ENCODE measurements at regions not wholly inside any gene's neighbourhood (a gene's known extent, or its start where the extent isn't known, plus 50 kb on each side); places are given as distances from the start of the nearest gene placed in this dataset.
A peak's percentile ranks its signal among the peaks of the same experiment; 100 is the strongest.
"Not testable (repeated sequence)": the region's sequence is repeated elsewhere in the genome, so short reads cannot be mapped to it uniquely, and the experiment has no call there.

DNA sequence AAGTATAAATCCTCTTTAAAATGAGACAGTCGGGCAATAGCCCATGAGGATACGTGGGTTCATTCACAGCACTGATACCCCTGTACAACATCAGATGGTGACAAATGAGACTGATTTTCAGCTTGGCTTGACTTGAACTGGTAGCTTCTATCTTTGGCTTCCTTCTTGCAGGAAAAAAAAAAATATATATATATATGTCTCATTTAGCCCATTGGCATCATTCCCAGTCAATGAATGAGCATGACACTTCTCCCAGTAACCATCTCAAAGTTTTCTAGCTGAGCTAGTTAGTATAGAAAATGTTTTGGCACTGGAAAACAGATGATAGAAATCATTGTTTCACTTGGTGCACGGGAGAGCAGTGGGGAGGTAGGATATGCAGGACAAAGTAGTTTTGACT is 222.5 kb upstream of the TAS2R1 start:
- DNase-seq: no peak

DNA sequence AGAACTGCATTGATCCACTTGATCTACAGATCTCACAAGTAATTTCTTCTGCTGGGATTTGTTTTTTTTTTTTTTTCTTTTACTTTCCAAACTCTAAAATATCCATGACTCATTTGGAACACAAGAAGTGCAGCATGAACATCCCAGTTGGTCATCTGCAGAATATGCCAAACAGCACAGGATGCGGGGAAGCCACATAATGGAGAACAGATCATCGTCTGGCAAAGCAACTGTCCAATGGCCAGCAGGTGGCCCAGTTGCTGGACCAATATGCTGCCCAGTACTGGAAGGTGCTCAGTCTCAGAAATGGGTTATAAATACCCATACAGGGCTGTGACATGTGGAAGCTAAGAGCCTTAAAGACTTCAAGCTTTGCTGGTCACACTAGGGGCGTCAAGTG is 221.3 kb upstream of the TAS2R1 start:
- no peak for DNase-seq

DNA sequence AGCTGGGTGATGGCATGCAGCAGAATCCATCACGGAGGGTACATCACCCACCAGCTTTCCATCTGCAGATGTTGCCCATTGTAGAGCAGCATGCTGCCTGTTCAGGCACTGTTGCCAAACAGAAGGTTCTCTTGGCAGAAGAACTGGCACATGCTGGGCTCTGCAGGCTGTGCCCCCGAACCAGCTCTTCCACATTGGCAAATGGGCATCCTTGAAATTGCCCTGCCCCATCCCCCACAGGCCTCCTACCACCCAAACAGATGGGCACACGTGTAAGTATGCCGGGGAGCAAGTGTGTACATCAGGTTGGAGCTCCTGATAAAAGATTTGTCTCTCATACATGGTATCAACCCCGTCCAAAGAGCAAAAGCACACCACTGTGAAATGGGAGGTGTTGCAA is 220.3 kb upstream of the TAS2R1 start:
- DNase-seq: no peak

DNA sequence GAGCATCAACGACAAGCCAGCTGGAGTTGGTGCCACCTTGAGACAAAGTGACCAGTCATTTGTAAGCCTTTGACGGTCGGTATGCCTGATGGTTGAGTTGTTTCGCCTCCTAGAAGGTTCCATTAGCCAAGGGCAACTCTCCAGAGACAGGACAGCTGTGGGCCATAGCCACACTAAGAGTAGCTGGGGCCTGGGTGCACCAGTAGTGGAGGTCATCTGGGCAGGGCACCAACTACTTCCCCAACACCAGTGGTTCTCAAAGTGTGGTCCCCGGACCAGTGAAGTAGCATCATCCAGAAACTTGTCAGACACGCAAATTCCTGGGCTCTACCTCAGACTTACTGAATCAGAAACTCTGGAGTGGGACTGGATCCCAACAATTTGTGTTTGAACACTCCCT is 217.5 kb upstream of the TAS2R1 start:
- DNase-seq: no peak

DNA sequence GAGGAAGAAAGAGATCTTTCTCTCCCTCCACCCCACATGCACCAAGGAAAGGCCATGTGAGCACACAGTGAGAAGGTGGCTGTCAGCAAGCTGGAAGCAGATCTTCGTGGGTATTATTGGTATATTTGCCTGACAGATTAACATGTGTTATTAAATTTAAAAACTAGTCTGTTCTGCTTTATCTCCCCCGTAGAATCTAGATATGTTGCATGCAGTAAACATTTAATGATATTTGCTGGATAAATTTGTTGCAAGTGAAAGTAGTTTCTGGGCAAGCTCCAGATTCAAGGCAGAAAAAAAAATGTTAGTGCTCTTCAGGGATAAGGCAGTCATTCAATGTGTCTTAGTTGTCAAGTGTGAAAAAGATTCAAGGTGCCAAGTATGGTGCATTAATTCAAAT is 215.0 kb upstream of the TAS2R1 start:
- no peak for DNase-seq

DNA sequence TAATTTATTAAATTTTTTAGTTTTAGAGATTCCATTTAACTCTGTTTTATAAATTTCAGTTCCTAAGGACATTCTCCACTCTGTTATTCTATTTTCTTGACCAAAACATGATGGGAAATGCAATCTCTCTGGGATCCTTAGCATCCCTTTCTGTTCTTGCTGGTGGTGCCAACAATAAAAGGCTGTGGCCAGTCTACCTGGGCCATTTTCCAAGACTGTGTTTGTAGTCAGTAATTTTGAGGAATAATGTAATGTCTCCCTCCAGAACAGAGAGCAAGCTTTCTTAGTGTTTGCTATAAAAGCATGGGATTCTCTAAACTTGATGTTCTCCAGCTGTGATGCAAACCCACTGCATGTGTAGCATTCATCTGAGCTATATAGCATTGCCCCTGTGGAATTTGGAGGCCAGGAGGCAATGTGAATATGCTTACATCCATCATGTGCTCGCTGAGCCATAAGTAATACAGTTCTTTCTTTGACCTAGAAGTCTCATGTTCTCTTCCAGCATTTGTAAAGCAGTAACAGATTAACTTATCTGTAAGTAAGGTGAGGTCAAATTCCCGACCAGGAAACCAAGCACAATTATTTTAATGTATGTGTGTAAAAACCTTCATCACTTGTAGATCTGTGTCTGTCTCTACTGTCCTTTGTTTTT is 211.5 kb upstream of the TAS2R1 start:
- no peak for DNase-seq

DNA sequence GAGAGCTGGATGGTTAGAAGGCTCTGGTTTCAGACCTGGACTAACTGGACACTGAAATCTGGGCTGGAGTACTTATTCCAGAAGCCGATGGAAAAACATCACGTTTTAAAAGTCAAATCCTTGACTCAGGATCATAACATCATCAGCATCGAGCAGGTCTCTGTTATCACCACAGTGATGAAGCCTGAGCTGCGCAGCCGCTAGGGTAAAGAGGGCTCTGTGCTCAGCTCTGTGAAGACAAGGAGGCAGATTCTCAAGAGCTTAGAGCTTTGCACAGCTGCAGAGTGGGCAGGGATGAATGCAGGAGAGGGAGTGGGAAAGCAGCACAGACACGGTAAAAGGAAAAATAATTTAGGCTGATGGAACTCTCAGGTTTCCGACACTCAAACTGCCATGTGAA is 208.8 kb upstream of the TAS2R1 start:
- no peak for DNase-seq

DNA sequence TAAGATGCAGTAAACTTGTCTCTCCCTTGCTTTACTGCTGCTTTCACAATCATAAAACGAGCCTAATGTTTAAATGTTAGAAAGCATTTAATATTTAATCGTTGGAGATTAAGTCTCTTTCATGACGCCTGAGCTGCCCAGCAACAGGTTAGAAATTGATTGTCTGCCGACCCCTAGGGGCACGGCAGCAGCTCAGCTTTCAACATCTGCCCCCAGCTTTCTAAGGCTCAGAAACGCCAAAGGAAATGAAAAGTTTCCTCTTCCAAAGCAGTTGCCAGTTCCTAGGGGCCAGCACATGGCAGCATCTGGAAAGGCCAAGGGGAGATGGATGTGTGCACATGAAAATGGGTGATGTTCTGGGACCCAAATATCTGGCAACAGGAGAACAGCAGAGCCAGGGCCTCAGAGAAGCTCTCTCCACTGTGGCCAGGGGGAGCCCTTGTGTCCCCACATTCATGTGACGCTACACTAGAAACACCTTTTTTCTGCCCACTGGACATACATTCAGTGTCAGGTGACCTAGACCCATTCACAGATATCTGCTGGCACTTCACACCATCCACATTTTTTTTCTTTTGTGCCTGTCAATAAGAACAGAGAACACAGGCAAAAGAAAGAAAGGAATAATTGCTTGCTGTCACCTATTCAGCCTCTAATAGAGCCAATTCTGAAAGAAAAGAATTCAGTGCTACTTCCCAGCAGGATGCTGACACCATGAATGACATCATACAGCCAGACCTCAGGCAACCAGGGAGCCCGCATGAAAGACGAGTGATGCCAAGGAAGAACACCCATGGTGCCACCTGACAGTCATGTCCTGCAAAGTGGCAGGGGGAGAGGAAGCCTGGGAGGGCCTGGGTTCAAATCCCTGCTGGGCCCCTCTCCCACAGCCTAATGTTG is 205.0 kb upstream of the TAS2R1 start:
- peak; percentile 9 to 17 for DNase-seq

DNA sequence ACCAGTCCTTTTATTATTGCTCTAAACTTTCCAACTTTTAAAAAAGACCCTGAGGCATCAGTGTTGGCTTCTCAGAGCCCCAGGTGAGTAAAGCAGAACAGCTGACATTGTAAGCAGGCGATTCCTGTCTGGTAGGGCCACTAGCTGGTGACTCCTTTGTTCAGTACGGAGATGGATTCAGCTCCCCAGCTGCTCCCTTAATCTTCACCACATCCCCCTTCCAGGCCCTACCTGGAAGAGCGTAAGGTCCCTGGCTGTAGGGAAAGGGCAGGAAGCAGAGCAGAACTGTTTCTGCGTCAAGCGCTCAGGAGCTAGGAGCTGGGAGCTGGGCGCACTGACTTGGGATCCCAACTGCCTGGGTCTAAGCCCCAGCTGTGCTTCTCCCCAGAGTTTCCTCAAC is 203.7 kb upstream of the TAS2R1 start:
- DNase-seq: no peak

DNA sequence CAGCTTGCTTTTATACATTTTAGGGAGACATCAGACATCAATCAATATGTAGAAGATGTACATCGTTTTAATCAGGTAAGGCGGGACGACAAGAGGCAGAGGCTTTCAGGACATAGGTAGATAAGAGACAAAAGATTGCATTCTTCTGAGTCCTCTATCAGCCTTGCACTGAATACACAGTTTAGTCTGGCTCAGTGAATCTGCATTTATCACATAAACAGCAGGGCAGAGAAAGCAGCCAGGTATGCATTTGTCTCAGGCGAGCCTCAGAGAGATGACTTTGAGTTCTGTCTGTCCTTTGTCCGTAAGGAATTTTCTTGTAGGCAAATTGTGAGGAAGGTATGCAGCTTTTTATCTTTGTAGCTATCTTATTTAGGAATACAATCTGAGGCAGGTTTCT is 202.8 kb upstream of the TAS2R1 start:
- DNase-seq: no peak

DNA sequence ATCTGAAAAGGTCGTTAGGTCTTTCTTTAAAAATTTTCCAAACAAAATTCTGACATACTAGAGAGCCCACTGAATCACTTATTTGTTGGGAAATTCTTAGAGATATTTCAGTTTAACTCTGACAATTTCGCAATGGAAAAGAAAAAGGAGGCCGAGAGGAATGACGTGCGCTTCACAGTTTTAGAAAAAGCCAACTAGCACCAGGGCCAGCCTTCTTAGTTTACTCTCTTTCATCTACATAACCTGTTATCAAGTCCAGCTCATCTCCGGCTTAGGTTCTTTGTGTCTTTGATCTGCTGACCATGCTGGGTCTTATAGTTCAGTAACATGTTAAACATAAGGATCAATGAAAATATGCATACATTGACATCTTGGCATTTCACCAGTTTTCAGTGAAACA is 201.7 kb upstream of the TAS2R1 start:
- DNase-seq: peak in 1 of 2 donors; percentile 7

DNA sequence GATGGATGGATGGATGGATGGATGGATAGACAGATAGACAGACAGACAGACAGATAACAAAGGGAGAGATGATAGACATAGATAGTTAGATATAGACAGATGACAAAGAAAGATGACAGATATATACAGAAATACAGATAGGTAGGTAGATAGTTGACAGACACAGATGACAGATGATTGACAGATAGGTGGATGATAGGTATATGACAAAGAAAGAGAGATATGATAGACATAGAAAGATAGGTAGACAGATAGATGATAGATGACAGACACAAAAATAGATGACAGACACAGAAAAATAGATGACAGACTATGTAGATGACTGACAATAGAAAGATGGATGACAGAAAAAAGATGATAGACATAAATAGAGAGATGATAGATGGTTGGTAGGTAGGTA is 200.0 kb upstream of the TAS2R1 start:
- no peak for DNase-seq

DNA sequence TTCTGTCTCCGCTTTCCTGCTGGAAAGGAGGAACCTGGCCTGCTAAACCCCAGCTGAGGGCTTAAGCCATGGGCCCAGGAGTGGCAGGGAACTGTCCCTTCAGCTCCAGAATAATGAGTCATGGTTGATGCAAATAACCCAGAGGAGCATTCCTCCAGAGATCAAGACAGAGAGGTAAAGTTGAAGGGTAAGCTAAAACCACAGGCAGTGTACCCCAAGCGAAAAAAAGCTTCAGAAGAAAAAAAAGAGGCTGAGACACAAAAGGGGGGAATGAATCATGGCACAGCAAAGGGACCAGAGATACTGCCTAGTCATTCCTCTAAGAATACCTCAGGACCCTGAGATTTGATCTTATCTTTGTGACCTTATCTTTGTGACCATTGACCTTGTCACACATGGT is 199.5 kb upstream of the TAS2R1 start:
- no peak for DNase-seq

DNA sequence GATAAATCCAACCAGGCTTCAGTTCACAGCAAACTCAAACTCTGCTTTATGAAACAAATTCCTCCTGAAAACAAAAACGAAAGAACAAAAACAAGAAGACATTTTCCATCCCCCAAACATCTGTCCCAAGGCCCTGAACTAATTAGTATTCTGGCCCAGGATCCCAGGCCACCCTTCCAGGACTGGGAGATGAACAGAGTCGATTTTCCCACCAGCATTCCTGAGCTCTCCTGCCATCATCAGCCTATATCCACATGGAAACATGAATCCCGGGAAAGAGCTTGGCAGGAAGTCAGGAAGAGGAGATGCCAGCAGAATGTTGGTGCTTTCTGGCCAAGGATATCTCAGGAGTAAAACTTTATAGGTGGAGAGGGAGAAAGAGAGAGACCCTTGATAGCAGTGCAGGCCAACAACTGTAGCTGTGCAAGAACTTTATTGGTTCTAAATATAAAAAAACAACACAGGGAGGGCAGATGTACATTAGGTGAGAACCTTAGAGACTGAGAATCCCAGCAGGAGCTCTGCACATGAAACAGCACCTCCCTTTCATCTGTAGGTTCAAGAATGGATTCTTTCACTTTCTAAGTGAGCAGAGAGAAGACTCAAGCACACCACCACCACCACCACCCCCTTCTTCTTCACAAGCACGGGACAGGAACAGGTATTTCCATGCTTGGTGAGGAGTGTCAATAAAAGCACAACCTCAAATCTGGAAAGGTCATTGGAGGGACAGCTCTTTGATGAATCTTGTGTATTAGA is 190.7 kb upstream of the TAS2R1 start:
- no peak for DNase-seq

DNA sequence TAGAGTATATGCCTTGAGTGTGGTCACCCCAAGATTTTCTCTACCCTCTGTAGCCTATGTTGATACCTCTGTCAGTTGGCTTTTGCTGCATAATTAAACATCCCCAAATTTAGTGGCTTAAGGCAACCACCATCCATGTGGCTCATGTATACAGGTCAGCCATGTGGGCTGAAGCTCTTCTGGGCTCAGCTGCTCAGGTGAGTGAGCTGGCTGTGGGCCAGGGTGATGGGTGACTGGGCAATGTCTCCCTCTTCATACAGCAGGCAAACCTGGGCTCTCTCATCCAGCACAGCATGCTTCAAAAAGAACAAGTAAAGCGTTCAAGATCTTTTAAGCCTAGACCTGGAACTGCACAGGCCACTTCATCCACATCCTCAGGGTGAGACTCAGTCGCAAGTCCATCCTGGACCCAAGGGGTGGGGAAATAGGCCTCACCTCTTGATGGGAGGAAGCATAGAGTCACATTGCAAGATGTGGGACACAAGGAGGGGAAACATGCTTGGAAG is 188.2 kb upstream of the TAS2R1 start:
- no peak for DNase-seq

DNA sequence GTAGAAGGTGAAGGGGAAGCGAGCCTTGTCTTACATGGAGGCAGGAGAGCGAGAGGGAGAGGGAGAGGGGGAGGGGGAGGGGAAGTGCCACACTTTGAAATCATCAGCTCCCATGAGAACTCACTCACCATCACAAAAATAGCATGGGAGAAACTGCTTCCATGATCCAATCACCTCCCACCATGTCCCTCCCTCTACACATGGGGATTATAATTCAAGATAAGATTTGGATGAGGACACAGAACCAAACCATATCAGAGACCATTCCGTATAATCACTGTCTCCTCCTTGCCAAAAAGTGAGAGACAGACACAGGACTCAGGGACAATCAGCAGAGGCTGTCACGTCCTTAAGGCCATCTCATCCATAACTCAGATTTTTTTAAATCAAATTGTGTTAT is 187.7 kb upstream of the TAS2R1 start:
- no peak for DNase-seq

DNA sequence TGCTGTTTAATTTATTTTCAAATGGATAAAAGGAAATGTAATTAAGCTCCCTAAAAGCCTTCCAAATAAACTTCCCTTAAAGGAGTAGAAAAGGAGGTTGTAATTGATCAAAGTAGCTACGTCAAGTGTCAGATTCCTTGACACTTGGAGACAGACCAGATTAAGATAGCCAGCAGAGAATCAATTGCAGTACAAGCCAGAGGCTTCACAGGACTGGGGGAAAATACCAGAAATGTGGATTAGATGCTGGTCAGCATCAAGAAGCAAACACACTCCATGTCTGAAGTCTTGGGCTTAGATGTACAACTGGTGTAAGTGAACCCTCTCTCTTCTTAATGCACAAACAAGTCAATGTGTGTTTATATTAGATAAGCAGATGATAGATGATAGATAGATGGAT is 184.9 kb upstream of the TAS2R1 start:
- no peak for DNase-seq

DNA sequence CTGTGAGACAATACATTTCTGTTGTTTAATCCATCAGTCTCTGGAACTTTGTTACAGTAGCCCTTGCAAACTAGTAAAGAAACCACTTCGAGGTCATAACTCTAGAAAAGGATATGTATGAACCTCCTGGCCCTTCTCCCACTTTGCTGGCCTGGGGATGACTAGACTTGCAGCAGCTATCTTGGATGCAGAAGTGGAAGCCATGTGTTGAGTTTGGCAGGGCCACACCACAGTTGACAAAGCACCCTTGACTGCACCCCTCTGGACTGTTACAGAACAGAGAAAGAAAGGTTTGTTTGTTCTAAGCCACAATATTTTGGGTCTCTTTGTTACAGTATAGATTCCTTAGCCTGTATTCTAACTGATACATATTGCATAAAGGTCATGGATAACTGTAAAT is 183.2 kb upstream of the TAS2R1 start:
- no peak for DNase-seq

DNA sequence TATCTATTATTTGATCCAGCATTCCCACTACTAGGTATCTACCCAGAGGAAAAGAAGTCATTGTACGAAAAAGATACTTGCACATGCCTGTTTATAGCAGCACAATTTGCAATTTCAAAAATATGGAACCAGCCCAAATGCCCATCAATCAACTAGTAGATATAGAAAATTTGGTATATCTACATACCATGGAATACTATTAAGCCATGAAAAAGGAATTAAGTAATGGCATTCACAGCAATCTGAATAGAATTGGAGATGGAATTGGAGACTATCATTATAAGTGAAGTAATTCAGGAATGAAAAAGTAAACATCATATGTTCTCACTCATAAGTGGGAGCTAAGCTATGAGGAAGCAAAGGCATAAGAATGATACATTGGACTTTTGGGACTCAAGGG is 177.2 kb upstream of the TAS2R1 start:
- DNase-seq: not testable (repeated sequence)

DNA sequence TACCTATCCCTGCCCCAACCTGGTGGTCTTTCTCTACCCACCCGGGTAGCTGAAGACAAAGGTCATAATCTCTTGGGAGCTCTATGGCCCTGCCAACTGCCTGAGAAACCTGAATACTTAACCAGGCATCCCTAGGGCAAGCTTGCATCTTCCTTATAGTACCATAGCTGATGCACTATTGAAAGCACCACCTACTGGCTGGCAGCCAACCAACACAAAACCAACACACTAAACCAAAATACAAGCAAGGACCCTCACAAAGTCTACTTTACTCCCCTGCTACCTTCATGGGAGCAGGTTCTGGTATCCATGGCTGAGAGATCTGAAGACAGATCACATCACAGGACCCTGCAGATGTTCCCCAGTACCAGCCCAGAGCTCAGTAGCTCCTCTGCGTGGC is 171.8 kb upstream of the TAS2R1 start:
- no peak for DNase-seq

DNA sequence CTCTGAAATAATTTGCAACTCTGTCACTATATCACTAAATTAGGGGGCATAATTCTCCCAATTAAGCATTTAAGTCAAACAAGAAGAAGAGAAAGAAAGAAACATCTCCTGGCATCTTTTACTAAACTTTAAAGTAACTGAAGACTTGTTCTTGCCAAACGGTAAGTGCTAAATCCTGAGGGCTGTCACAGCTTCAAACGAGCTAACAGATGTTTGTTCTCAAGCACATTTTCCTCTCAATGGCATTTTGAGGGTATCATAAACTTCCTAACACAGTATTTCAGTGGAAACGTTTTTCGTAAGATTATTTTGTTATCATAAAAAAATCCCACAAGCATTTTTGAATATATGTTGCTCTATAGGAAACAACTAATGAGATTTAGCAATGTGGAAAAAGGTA is 169.5 kb upstream of the TAS2R1 start:
- DNase-seq: peak; percentile 48 to 56

DNA sequence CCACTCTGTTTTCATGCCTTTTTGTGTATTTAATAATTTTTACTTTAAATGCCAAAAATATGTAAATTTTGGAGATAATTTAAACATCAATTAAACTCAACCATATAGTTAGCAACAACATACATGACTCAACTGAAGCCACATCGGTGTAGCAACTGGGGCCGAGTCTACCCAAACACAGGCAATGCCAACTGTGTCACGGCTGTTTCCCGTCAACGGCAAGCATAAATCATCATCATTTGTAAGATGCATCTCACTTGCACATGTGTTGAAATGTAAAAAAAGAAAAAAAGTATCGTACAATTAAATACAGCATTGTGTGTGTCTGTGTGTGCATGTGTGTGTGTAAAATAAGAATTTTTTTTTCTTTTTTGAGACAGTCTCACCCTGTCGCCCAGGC is 160.1 kb upstream of the TAS2R1 start:
- no peak for DNase-seq

DNA sequence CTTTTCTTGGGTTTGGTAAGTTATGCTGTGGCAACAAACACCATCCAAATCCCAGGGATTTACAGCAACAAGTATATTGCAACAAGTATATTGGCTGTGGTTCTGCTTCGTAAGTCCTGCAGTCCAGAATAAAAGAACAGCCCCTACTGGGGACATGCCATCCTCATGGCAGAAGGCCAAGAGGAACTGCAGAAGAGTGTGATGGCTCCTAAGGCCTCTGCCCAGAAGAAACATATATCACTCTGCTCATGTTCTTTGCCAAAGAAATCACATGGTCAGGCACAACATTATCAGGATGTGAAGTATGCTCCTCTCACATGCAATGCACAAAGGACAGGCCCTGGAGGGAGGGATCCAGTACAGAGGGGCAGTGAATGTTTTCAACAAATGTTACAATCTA is 159.6 kb upstream of the TAS2R1 start:
- no peak for DNase-seq

Measured in right lung (tissue), 2 donors.